Fibroblast of the aortic adventitia (primary cell): ENCODE measurements at regions not wholly inside any gene's neighbourhood (a gene's known extent, or its start where the extent isn't known, plus 50 kb on each side); places are given as distances from the start of the nearest gene placed in this dataset.
"Not testable (repeated sequence)": the region's sequence is repeated elsewhere in the genome, so short reads cannot be mapped to it uniquely, and the experiment has no call there.

Experiments used
- DNase-seq: peaks from one replicate; pipeline ENCODE4 v3.0.0-alpha.2; 2010; ENCODE audit warnings: low read depth
- H3K4me3 ChIP-seq: 2 replicates; pipeline ENCODE4 v1.5.1; 2011; ENCODE audit warnings: low read depth, mild to moderate bottlenecking, control low read depth, low read length, moderate library complexity
- CTCF ChIP-seq: IDR thresholded peaks from 2 replicates; pipeline ENCODE4 v1.5.1; 2011; ENCODE audit warnings: mild to moderate bottlenecking, low read length, control low read depth, inconsistent platforms; ENCODE audit not compliant: insufficient read depth

GRCh38 chr6:67722861-67723261 lies 912.2 kb upstream of the ADGRB3 start:
- no peak overlapping the region for H3K4me3 ChIP-seq
- TF ChIP-seq CTCF: no peak
- no peak for DNase-seq

- no peak overlapping the region for H3K4me3 ChIP-seq
- TF ChIP-seq CTCF: no peak
- peak; percentile 77 for DNase-seq
Measured at GRCh38 chr6:67717281-67717680, 917.8 kb upstream of the ADGRB3 start.

- DNase-seq: peak; percentile 11
- TF ChIP-seq CTCF: no peak
- H3K4me3 ChIP-seq: no peak overlapping the region
Measured at GRCh38 chr6:67706388-67706787, 928.7 kb upstream of the ADGRB3 start.

- H3K4me3 ChIP-seq: no peak overlapping the region
- TF ChIP-seq CTCF: no peak
Measured at GRCh38 chr6:67698534-67698933, 936.5 kb upstream of the ADGRB3 start.

GRCh38 chr6:67694127-67694526 lies 941.0 kb upstream of the ADGRB3 start:
- TF ChIP-seq CTCF: no peak
- DNase-seq: no peak
- no peak overlapping the region for H3K4me3 ChIP-seq

More at GRCh38 chr6:67698534-67698933, 936.5 kb upstream of the ADGRB3 start:
- no peak for DNase-seq

GRCh38 chr6:67689329-67689728 lies 945.8 kb upstream of the ADGRB3 start:
- no peak overlapping the region for H3K4me3 ChIP-seq
- no peak for TF ChIP-seq CTCF
- no peak for DNase-seq

- TF ChIP-seq CTCF: no peak
- DNase-seq: no peak
- no peak overlapping the region for H3K4me3 ChIP-seq
Measured at GRCh38 chr6:67687396-67687795, 947.7 kb upstream of the ADGRB3 start.

GRCh38 chr6:67686225-67686624 lies 948.9 kb upstream of the ADGRB3 start:
- DNase-seq, H3K4me3 ChIP-seq: not testable (repeated sequence)
